Esophagus muscularis mucosa (tissue), 3 donors: ENCODE measurements at regions not wholly inside any gene's neighbourhood (a gene's known extent, or its start where the extent isn't known, plus 50 kb on each side); places are given as distances from the start of the nearest gene placed in this dataset.

ENCODE experiments used
- POLR2A ChIP-seq: fragments of 450-650 bp; IDR thresholded peaks from one replicate; pipeline ENCODE4 v1.6.1; 2017; ENCODE audit warnings: antibody characterized with exemption, moderate library complexity, mild to moderate bottlenecking, low read depth
- TF ChIP-seq, protein P1 (sequence below), 3 experiments: fragments of 200-600 bp in 2 of 3; fragments of 450-650 bp in 1 of 3; sonication (generic) in 2 of 3; IDR thresholded peaks; one replicate each; pipeline ENCODE4 v1.5.1; 2017 to 2019; ENCODE audit warnings: antibody characterized with exemption in 3 of 3, mild to moderate bottlenecking in 2 of 3, moderate library complexity in 1 of 3

GRCh38 chr16:55059146-55059545 is 128.5 kb downstream of the IRX5 start:
- TF ChIP-seq, protein P1, sequence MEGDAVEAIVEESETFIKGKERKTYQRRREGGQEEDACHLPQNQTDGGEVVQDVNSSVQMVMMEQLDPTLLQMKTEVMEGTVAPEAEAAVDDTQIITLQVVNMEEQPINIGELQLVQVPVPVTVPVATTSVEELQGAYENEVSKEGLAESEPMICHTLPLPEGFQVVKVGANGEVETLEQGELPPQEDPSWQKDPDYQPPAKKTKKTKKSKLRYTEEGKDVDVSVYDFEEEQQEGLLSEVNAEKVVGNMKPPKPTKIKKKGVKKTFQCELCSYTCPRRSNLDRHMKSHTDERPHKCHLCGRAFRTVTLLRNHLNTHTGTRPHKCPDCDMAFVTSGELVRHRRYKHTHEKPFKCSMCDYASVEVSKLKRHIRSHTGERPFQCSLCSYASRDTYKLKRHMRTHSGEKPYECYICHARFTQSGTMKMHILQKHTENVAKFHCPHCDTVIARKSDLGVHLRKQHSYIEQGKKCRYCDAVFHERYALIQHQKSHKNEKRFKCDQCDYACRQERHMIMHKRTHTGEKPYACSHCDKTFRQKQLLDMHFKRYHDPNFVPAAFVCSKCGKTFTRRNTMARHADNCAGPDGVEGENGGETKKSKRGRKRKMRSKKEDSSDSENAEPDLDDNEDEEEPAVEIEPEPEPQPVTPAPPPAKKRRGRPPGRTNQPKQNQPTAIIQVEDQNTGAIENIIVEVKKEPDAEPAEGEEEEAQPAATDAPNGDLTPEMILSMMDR (IDR thresholded peaks at IDR 0.05): no peak
- TF ChIP-seq POLR2A: no peak
